ENCODE measurements at regions not wholly inside any gene's neighbourhood (a gene's known extent, or its start where the extent isn't known, plus 50 kb on each side); places are given as distances from the start of the nearest gene placed in this dataset.

DNA sequence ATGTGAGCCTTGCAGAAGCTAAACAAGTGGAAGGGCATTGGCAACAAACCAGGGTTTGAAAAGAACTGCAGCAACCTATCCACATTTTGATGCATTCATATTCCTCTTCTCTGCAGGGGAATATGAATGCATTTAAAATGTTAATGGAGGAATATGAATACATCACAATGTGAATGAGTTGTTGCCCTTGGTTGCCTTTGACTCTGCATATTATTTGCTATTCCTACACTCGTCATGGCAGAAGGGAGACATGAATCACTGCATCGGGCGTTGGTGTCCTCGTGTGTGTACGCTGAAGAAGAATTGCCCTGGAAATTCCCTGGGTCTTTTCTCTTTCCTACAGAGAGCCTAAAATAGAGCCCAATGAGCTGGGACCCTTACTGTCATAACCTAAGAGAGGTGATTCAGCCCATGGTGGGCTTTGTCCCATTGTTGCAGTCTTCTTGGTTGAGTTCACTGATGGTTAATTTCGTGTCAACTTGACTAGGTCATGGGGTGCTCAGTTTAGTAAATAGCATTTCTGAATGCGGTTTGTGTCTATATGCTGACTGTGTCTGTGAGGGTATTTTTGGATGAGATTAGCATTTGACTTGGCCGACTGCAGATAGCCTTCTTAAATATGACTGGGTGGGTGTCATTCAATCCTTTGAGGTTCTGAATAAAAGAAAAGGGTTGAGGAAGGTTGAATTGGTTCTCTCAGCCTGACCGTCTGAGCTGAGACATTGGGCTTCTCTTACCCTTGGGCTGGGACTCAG is 1422.9 kb upstream of the TMEM132C start:
- H3K36me3 Mint-ChIP-seq (ENCODE audit: low read depth): peaks cover 35% of the 10 kb centered on the region
- no peaks in the 10 kb centered on the region; the same call in 1 of the 2 replicates for H3K36me3 ChIP-seq (ENCODE audit: insufficient read depth)

More for the DNA sequence above, 1422.9 kb upstream of the TMEM132C start:
- TF ChIP-seq POLR2AphosphoS5 (IDR thresholded peaks at IDR 0.05; ENCODE audit: low read depth): no peak
- TF ChIP-seq EZH2 (IDR thresholded peaks at IDR 0.05; ENCODE audit: low read depth, unreplicated experiment): no peak
- TF ChIP-seq CREB1 (CRISPR knock-in tag; IDR thresholded peaks at IDR 0.05; ENCODE audit: low read depth): no peak
- no peak for TF ChIP-seq NANOG (IDR thresholded peaks at IDR 0.05; ENCODE audit: borderline replicate concordance)
- TF ChIP-seq CTCF (conservative IDR thresholded peaks at IDR 0.05; ENCODE audit: low read depth in 2 of 2): no peak
- TF ChIP-seq ZNF331 (CRISPR knock-in tag; IDR thresholded peaks at IDR 0.05; ENCODE audit: low read depth): no peak
- TF ChIP-seq, protein P1, sequence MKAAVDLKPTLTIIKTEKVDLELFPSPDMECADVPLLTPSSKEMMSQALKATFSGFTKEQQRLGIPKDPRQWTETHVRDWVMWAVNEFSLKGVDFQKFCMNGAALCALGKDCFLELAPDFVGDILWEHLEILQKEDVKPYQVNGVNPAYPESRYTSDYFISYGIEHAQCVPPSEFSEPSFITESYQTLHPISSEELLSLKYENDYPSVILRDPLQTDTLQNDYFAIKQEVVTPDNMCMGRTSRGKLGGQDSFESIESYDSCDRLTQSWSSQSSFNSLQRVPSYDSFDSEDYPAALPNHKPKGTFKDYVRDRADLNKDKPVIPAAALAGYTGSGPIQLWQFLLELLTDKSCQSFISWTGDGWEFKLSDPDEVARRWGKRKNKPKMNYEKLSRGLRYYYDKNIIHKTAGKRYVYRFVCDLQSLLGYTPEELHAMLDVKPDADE (IDR thresholded peaks at IDR 0.05): no peak
- no peak for TF ChIP-seq EZH2phosphoT487 (IDR thresholded peaks at IDR 0.05; ENCODE audit: unreplicated experiment)
- TF ChIP-seq STAT1 (IDR thresholded peaks at IDR 0.05; ENCODE audit: unreplicated experiment): no peak
- TF ChIP-seq ZNF114 (CRISPR knock-in tag; IDR thresholded peaks at IDR 0.05): no peak
- TF ChIP-seq JUNB (IDR thresholded peaks at IDR 0.05; ENCODE audit: unreplicated experiment): no peak
- TF ChIP-seq ZNF462 (CRISPR knock-in tag; IDR thresholded peaks at IDR 0.05): no peak
- no peak for TF ChIP-seq REST (IDR thresholded peaks at IDR 0.05; ENCODE audit: unreplicated experiment)
- no peak overlapping the region for H3K4me2 ChIP-seq
- H3K4me1 ChIP-seq (ENCODE audit: insufficient read depth): no peaks in the 10 kb centered on the region
- no peak overlapping the region for H3K27ac Mint-ChIP-seq
- no peaks in the 10 kb centered on the region for H3K79me2 ChIP-seq (replicated peaks; ENCODE audit: insufficient read depth)
- H3K27me3 Mint-ChIP-seq (ENCODE audit: insufficient read depth, low read depth, poor library complexity): peaks cover 7% of the 10 kb centered on the region
- no peak overlapping the region for H3K4me3 Mint-ChIP-seq
- H4K20me1 ChIP-seq (replicated peaks; ENCODE audit: insufficient read depth): no peaks in the 10 kb centered on the region
- H3K9me3 Mint-ChIP-seq: peaks cover 99% of the 10 kb centered on the region
- no peaks in the 10 kb centered on the region for H3K9me2 ChIP-seq (ENCODE audit: insufficient read depth)
- ATAC-seq (no peak), DNase-seq (ENCODE audit: low spot score) (no peak)
- no peaks in the 10 kb centered on the region for H3K4me1 Mint-ChIP-seq
- H3K27me3 ChIP-seq (ENCODE audit: insufficient read depth): no peaks in the 10 kb centered on the region
- H2AFZ ChIP-seq: no peak overlapping the region
- H3F3A ChIP-seq (replicated peaks; ENCODE audit: low read depth): no peaks in the 10 kb centered on the region
- H3K27ac ChIP-seq (ENCODE audit: low read depth): no peak overlapping the region
- H3K4me3 ChIP-seq: no peak overlapping the region
